SJSA1 (cell line): ENCODE measurements at regions not wholly inside any gene's neighbourhood (a gene's known extent, or its start where the extent isn't known, plus 50 kb on each side); places are given as distances from the start of the nearest gene placed in this dataset.
"Not testable (repeated sequence)": the region's sequence is repeated elsewhere in the genome, so short reads cannot be mapped to it uniquely, and the experiment has no call there.

ENCODE experiments used
- DNase-seq, 2 experiments: peaks; one replicate each; pipeline ENCODE4 v3.0.0-alpha.2; 2015 to 2020; ENCODE audit warnings: low spot score in 2 of 2, low read depth in 1 of 2
- H3K27ac ChIP-seq: fragments of 250-450 bp; sonication (Bioruptor Pico); 2 replicates; pipeline ENCODE4 v1.5.1; 2020; ENCODE audit warnings: mild to moderate bottlenecking, moderate library complexity
- H3K27me3 ChIP-seq: fragments of 250-450 bp; sonication (Bioruptor Pico); replicated peaks from 2 replicates; pipeline ENCODE4 v1.5.1; 2020; ENCODE audit warnings: mild to moderate bottlenecking, moderate library complexity
- H3K36me3 ChIP-seq: fragments of 250-450 bp; sonication (Bioruptor Pico); 2 replicates; pipeline ENCODE4 v1.5.1; 2020; ENCODE audit warnings: mild to moderate bottlenecking
- H3K4me1 ChIP-seq: fragments of 250-450 bp; sonication (Bioruptor Pico); replicated peaks from 2 replicates; pipeline ENCODE4 v1.6.1; 2021; ENCODE audit warnings: mild to moderate bottlenecking
- H3K4me3 ChIP-seq: fragments of 250-450 bp; sonication (Bioruptor Pico); 2 replicates; pipeline ENCODE4 v1.5.1; 2020; ENCODE audit warnings: mild to moderate bottlenecking
- H3K9me3 ChIP-seq: fragments of 250-450 bp; sonication (Bioruptor Pico); replicated peaks from 2 replicates; pipeline ENCODE4 v1.5.1; 2020; ENCODE audit warnings: mild to moderate bottlenecking

- H3K4me3 ChIP-seq: no peak overlapping the region
- no peak overlapping the region for H3K27ac ChIP-seq
- no peaks in the 10 kb centered on the region for H3K27me3 ChIP-seq
- no peak for DNase-seq
- H3K36me3 ChIP-seq: no peaks in the 10 kb centered on the region
- H3K4me1 ChIP-seq: no peaks in the 10 kb centered on the region
- H3K9me3 ChIP-seq: no peaks in the 10 kb centered on the region
These were observed 549.4 kb upstream of the HS3ST5 start for GRCh38 chr6:114892211-114892610.

- Histone ChIP-seq H3K27ac (no peak overlapping the region), H3K4me1 (no peaks in the 10 kb centered on the region), H3K9me3 (no peaks in the 10 kb centered on the region), H3K4me3 (no peak overlapping the region), H3K36me3 (no peaks in the 10 kb centered on the region), H3K27me3 (no peaks in the 10 kb centered on the region)
- DNase-seq: no peak
These were observed 545.4 kb upstream of the HS3ST5 start for GRCh38 chr6:114888241-114888640.

GRCh38 chr6:114886670-114887436 is 544.0 kb upstream of the HS3ST5 start:
- no peaks in the 10 kb centered on the region for H3K9me3 ChIP-seq
- DNase-seq: no peak

GRCh38 chr6:114879693-114880092 is 536.9 kb upstream of the HS3ST5 start:
- H3K4me3 ChIP-seq: no peak overlapping the region
- H3K27ac ChIP-seq: no peak overlapping the region
- no peaks in the 10 kb centered on the region for H3K36me3 ChIP-seq
- H3K4me1 ChIP-seq: no peaks in the 10 kb centered on the region
- H3K27me3 ChIP-seq: no peaks in the 10 kb centered on the region
- H3K9me3 ChIP-seq: no peaks in the 10 kb centered on the region
- no peak for DNase-seq

More at GRCh38 chr6:114886670-114887436, 544.0 kb upstream of the HS3ST5 start:
- Histone ChIP-seq H3K27me3 (no peaks in the 10 kb centered on the region), H3K36me3 (no peaks in the 10 kb centered on the region), H3K4me3 (no peak overlapping the region), H3K4me1 (no peaks in the 10 kb centered on the region), H3K27ac (no peak overlapping the region)

GRCh38 chr6:114878091-114878490 is 535.3 kb upstream of the HS3ST5 start:
- no peak for DNase-seq
- H3K4me1 ChIP-seq: no peaks in the 10 kb centered on the region

GRCh38 chr6:114874410-114874809 is 531.6 kb upstream of the HS3ST5 start:
- no peaks in the 10 kb centered on the region for H3K36me3 ChIP-seq
- H3K27ac ChIP-seq: no peak overlapping the region

More at GRCh38 chr6:114878091-114878490, 535.3 kb upstream of the HS3ST5 start:
- Histone ChIP-seq H3K4me3 (no peak overlapping the region), H3K9me3 (no peaks in the 10 kb centered on the region), H3K27me3 (no peaks in the 10 kb centered on the region), H3K36me3 (no peaks in the 10 kb centered on the region), H3K27ac (no peak overlapping the region)

GRCh38 chr6:114865506-114865905 is 522.7 kb upstream of the HS3ST5 start:
- not testable (repeated sequence) for H3K36me3 ChIP-seq

More at GRCh38 chr6:114874410-114874809, 531.6 kb upstream of the HS3ST5 start:
- Histone ChIP-seq H3K4me1 (no peaks in the 10 kb centered on the region), H3K4me3 (no peak overlapping the region), H3K9me3 (no peaks in the 10 kb centered on the region), H3K27me3 (no peaks in the 10 kb centered on the region)
- no peak for DNase-seq

GRCh38 chr6:114863610-114864009 is 520.8 kb upstream of the HS3ST5 start:
- Histone ChIP-seq H3K36me3 (no peaks in the 10 kb centered on the region), H3K27ac (no peak overlapping the region), H3K27me3 (no peaks in the 10 kb centered on the region; the same call in 1 of the 2 replicates), H3K9me3 (no peaks in the 10 kb centered on the region), H3K4me3 (no peak overlapping the region), H3K4me1 (no peaks in the 10 kb centered on the region)
- no peak for DNase-seq

More at GRCh38 chr6:114865506-114865905, 522.7 kb upstream of the HS3ST5 start:
- not testable (repeated sequence) for H3K27ac ChIP-seq, H3K9me3 ChIP-seq, H3K4me1 ChIP-seq, DNase-seq, H3K4me3 ChIP-seq, H3K27me3 ChIP-seq

GRCh38 chr6:114862819-114863218 is 520.0 kb upstream of the HS3ST5 start:
- no peaks in the 10 kb centered on the region for H3K9me3 ChIP-seq
- H3K4me1 ChIP-seq: no peaks in the 10 kb centered on the region
- peak in 1 of 2 experiments; percentile 1 for DNase-seq
- no peaks in the 10 kb centered on the region for H3K36me3 ChIP-seq
- no peaks in the 10 kb centered on the region; the same call in 1 of the 2 replicates for H3K27me3 ChIP-seq
- H3K27ac ChIP-seq: no peak overlapping the region
- no peak overlapping the region for H3K4me3 ChIP-seq

GRCh38 chr6:114862064-114862463 is 519.2 kb upstream of the HS3ST5 start:
- Histone ChIP-seq H3K9me3 (no peaks in the 10 kb centered on the region), H3K27ac (no peak overlapping the region), H3K36me3 (no peaks in the 10 kb centered on the region), H3K4me3 (no peak overlapping the region), H3K27me3 (no peaks in the 10 kb centered on the region; the same call in 1 of the 2 replicates), H3K4me1 (no peaks in the 10 kb centered on the region)
- no peak for DNase-seq

GRCh38 chr6:114844359-114844758 is 501.5 kb upstream of the HS3ST5 start:
- H3K27ac ChIP-seq: no peak overlapping the region
- H3K4me3 ChIP-seq: no peak overlapping the region
- no peaks in the 10 kb centered on the region for H3K4me1 ChIP-seq
- no peaks in the 10 kb centered on the region; the same call in 1 of the 2 replicates for H3K27me3 ChIP-seq
- H3K36me3 ChIP-seq: no peaks in the 10 kb centered on the region
- no peak for DNase-seq
- H3K9me3 ChIP-seq: no peaks in the 10 kb centered on the region

GRCh38 chr6:114839019-114839418 is 496.2 kb upstream of the HS3ST5 start:
- Histone ChIP-seq H3K36me3 (no peaks in the 10 kb centered on the region), H3K27ac (no peak overlapping the region), H3K4me3 (no peak overlapping the region), H3K4me1 (no peaks in the 10 kb centered on the region), H3K9me3 (no peaks in the 10 kb centered on the region), H3K27me3 (peaks cover 3% of the 10 kb centered on the region; the same call in 1 of the 2 replicates)
- DNase-seq: no peak

GRCh38 chr6:114833211-114833610 is 490.4 kb upstream of the HS3ST5 start:
- Histone ChIP-seq H3K4me3 (no peak overlapping the region), H3K9me3 (no peaks in the 10 kb centered on the region), H3K27me3 (0 out of 2 replicates have a peak, but pooled peaks cover 3% of the 10 kb centered on the region), H3K27ac (no peak overlapping the region), H3K4me1 (no peaks in the 10 kb centered on the region), H3K36me3 (no peaks in the 10 kb centered on the region)
- no peak for DNase-seq

GRCh38 chr6:114830515-114830914 is 487.7 kb upstream of the HS3ST5 start:
- Histone ChIP-seq H3K27me3 (0 out of 2 replicates have a peak, but pooled peaks cover 3% of the 10 kb centered on the region), H3K36me3 (no peaks in the 10 kb centered on the region), H3K27ac (no peak overlapping the region), H3K9me3 (no peaks in the 10 kb centered on the region), H3K4me1 (no peaks in the 10 kb centered on the region), H3K4me3 (no peak overlapping the region)
- DNase-seq: no peak
